Progenitor cell of endocrine pancreas (in vitro differentiated cells): ENCODE measurements at regions not wholly inside any gene's neighbourhood (a gene's known extent, or its start where the extent isn't known, plus 50 kb on each side); places are given as distances from the start of the nearest gene placed in this dataset.

Experiments used
- DNase-seq: peaks from one replicate; pipeline ENCODE4 v3.0.0; 2021; ENCODE audit warnings: low spot score; ENCODE audit not compliant: unreplicated experiment
- H3K27ac Mint-ChIP-seq: 2 replicates; pipeline ENCODE4 v1.8.0; 2021; ENCODE audit warnings: mild to moderate bottlenecking, moderate library complexity, mixed read lengths
- H3K27me3 Mint-ChIP-seq: 2 replicates; pipeline ENCODE4 v1.8.0; 2021; ENCODE audit warnings: mixed read lengths
- H3K36me3 Mint-ChIP-seq: 2 replicates; pipeline ENCODE4 v1.8.0; 2022; ENCODE audit warnings: mixed read lengths; ENCODE audit not compliant: insufficient read depth
- H3K4me1 Mint-ChIP-seq: 2 replicates; pipeline ENCODE4 v1.8.0; 2021; ENCODE audit warnings: low read depth, mixed read lengths
- H3K4me3 Mint-ChIP-seq: 2 replicates; pipeline ENCODE4 v1.8.0; 2021; ENCODE audit warnings: low read depth, mild to moderate bottlenecking, moderate library complexity, mixed read lengths
- H3K9me3 Mint-ChIP-seq: 2 replicates; pipeline ENCODE4 v1.8.0; 2021; ENCODE audit warnings: low read depth, mixed read lengths
- CTCF ChIP-seq: fragments of 200-600 bp; sonication (generic); IDR thresholded peaks from one replicate; pipeline ENCODE4 v1.5.0; 2021; ENCODE audit warnings: antibody characterized with exemption, mild to moderate bottlenecking; ENCODE audit not compliant: unreplicated experiment

- DNase-seq, result no peak
These were observed 428.3 kb downstream of the CBLN4 start for GRCh38 chr20:55576981-55577380.

GRCh38 chr20:55569084-55569483 lies 436.2 kb downstream of the CBLN4 start:
- Mint-ChIP-seq H3K36me3 (no peaks in the 10 kb centered on the region), H3K4me1 (peaks cover 2% of the 10 kb centered on the region)
- TF ChIP-seq CTCF, result no peak

More at GRCh38 chr20:55576981-55577380, 428.3 kb downstream of the CBLN4 start:
- no peaks in the 10 kb centered on the region for H3K9me3 Mint-ChIP-seq
- H3K36me3 Mint-ChIP-seq, result no peaks in the 10 kb centered on the region
- H3K4me3 Mint-ChIP-seq, result no peak overlapping the region
- H3K4me1 Mint-ChIP-seq, result no peaks in the 10 kb centered on the region
- no peaks in the 10 kb centered on the region for H3K27me3 Mint-ChIP-seq
- H3K27ac Mint-ChIP-seq, result no peak overlapping the region
- TF ChIP-seq CTCF, result no peak

GRCh38 chr20:55567826-55568225 lies 437.5 kb downstream of the CBLN4 start:
- Mint-ChIP-seq H3K9me3 (peaks cover 7% of the 10 kb centered on the region), H3K4me3 (no peak overlapping the region), H3K27me3 (no peaks in the 10 kb centered on the region), H3K4me1 (peaks cover 2% of the 10 kb centered on the region), H3K27ac (no peak overlapping the region), H3K36me3 (no peaks in the 10 kb centered on the region)
- no peak for TF ChIP-seq CTCF
- no peak for DNase-seq

More at GRCh38 chr20:55569084-55569483, 436.2 kb downstream of the CBLN4 start:
- H3K27me3 Mint-ChIP-seq, result no peaks in the 10 kb centered on the region
- H3K4me3 Mint-ChIP-seq, result no peak overlapping the region
- DNase-seq, result no peak
- no peaks in the 10 kb centered on the region for H3K9me3 Mint-ChIP-seq
- no peak overlapping the region for H3K27ac Mint-ChIP-seq

- H3K27ac Mint-ChIP-seq, result no peak overlapping the region
These were observed 440.1 kb downstream of the CBLN4 start for GRCh38 chr20:55565096-55565773.

GRCh38 chr20:55561259-55561658 lies 444.1 kb downstream of the CBLN4 start:
- Mint-ChIP-seq H3K4me3 (no peak overlapping the region), H3K9me3 (peaks cover 7% of the 10 kb centered on the region)

More at GRCh38 chr20:55565096-55565773, 440.1 kb downstream of the CBLN4 start:
- Mint-ChIP-seq H3K9me3 (peaks cover 7% of the 10 kb centered on the region), H3K4me1 (no peaks in the 10 kb centered on the region), H3K4me3 (no peak overlapping the region), H3K27me3 (no peaks in the 10 kb centered on the region), H3K36me3 (no peaks in the 10 kb centered on the region)
- no peak for DNase-seq
- no peak for TF ChIP-seq CTCF

More at GRCh38 chr20:55561259-55561658, 444.1 kb downstream of the CBLN4 start:
- no peaks in the 10 kb centered on the region for H3K27me3 Mint-ChIP-seq
- H3K36me3 Mint-ChIP-seq, result no peaks in the 10 kb centered on the region
- no peak overlapping the region for H3K27ac Mint-ChIP-seq
- no peak for DNase-seq
- H3K4me1 Mint-ChIP-seq, result peaks cover 1% of the 10 kb centered on the region
- TF ChIP-seq CTCF, result no peak
